ENCODE measurements at regions not wholly inside any gene's neighbourhood (a gene's known extent, or its start where the extent isn't known, plus 50 kb on each side); places are given as distances from the start of the nearest gene placed in this dataset.

DNA sequence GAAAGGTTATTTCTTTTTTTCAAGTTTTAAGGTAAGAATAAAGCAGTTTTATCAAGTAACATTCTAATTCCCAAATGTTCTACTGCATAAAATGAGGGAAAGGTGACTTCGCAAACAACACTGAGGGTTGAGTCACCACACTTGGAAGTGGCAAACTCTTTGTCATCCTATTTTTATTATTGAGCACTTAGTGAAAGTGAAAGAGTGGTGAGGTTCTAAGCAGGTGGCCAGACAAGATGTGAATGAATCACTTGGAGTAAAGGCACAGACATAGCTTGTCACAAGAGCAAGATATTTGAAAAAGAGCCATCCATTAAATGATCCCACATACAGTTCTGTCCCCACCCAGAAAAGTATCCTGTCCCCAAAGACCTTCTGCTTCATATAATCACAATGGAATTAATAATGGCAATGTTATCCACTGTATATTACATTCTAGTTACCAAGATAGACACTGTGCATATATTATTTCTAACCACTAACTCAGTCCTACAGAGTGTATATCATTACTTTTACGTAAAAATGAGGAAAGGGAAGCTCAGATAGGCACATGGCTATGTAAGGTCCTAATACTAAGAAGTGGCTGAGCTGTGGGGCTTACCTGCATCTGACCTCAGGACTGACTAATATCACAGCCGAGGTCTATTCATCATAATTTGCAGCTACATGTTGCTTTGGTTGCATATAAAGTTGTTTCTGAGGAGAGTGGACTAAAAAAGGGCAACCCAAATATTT is 730.4 kb upstream of the MEF2C start:
- TF ChIP-seq CTCF (IDR thresholded peaks at IDR 0.05): no peak
- TF ChIP-seq POLR2A (IDR thresholded peaks at IDR 0.05): no peak
